ENCODE measurements at regions not wholly inside any gene's neighbourhood (a gene's known extent, or its start where the extent isn't known, plus 50 kb on each side); places are given as distances from the start of the nearest gene placed in this dataset.

GRCh38 chr1:94357661-94358060 is 60.5 kb upstream of the ABCD3 start:
- TF ChIP-seq CTCF (optimal IDR thresholded peaks at IDR 0.05 in 1 of 3, IDR thresholded peaks at IDR 0.05 in 1 of 3, conservative IDR thresholded peaks at IDR 0.05 in 1 of 3; ENCODE audit: extremely low read depth in 1 of 3, insufficient read depth in 2 of 3, low read length in 3 of 3), result no peak
- H3K4me1 ChIP-seq (ENCODE audit: control insufficient read depth, extremely low read depth, insufficient read depth, low read length), result no peaks in the 10 kb centered on the region
- H3K9me3 ChIP-seq (ENCODE audit: control insufficient read depth, low read depth, low read length), result no peaks in the 10 kb centered on the region
- no peaks in the 10 kb centered on the region for H3K79me2 ChIP-seq (ENCODE audit: control insufficient read depth, insufficient read depth, low read length)
- dilution Hi-C loops (cut with MboI; ENCODE audit: extremely low pct_ligation_motif_present, low sequenced_read_pairs), result no loop called here
- no peak overlapping the region for H2AFZ ChIP-seq (ENCODE audit: control insufficient read depth, low read length)
- peaks cover 4% of the 10 kb centered on the region for H3K27me3 ChIP-seq (ENCODE audit: control insufficient read depth, extremely low read depth, insufficient read depth, low read length)
- no peak overlapping the region for H3K9ac ChIP-seq (ENCODE audit: control insufficient read depth, extremely low read depth, insufficient read depth, low read length)
- H3K9me1 ChIP-seq (ENCODE audit: control insufficient read depth, extremely low read depth, insufficient read depth, low read length), result no peaks in the 10 kb centered on the region
- no peak for FAIRE-seq
- H3K27ac ChIP-seq (ENCODE audit: control insufficient read depth, insufficient read depth, low read length), result no peak overlapping the region
- DNase-seq (ENCODE audit: low read depth, low spot score), result no peak
- no peaks in the 10 kb centered on the region for H3K36me3 ChIP-seq (ENCODE audit: control insufficient read depth in 2 of 2, extremely low read depth in 1 of 2, insufficient read depth in 2 of 2, low read length in 2 of 2)
- no peak overlapping the region for H3K4me2 ChIP-seq (ENCODE audit: control insufficient read depth, extremely low read depth, insufficient read depth, low read depth, low read length)
- H4K20me1 ChIP-seq (ENCODE audit: control insufficient read depth, extremely low read depth, insufficient read depth, low read length), result no peaks in the 10 kb centered on the region
- H3K4me3 ChIP-seq (ENCODE audit: control insufficient read depth in 2 of 3, extremely low read depth in 1 of 3, insufficient read depth in 2 of 3, low read depth in 1 of 3, low read length in 3 of 3), result no peak overlapping the region

DNA sequence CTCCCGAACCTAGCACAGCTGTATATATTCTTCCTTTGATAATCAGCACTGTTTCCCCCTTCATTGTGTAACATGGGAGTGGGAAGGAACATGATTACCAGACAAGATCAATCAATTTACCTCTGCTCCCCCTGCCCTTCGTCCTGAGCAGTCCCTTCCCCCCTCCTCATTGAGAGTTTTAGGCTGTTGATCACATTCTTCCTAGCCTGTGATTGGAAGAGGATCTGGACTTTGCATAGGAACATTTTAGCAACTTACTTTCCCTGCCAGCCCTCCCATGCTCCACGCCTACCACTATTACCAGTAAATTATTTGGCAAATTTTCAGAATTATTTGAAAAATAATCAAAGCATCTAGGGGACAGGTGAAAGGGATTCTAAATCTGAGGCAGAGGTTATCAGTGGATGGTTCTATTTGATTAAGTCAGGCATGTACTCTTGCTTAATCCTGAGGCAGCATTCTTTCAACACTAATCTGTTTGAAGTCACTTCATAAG is 62.7 kb upstream of the ABCD3 start:
- H3K9me1 ChIP-seq (ENCODE audit: control insufficient read depth, extremely low read depth, insufficient read depth, low read length), result no peaks in the 10 kb centered on the region
- no peak overlapping the region for H3K4me2 ChIP-seq (ENCODE audit: control insufficient read depth, extremely low read depth, insufficient read depth, low read depth, low read length)
- no peaks in the 10 kb centered on the region for H3K79me2 ChIP-seq (ENCODE audit: control insufficient read depth, insufficient read depth, low read length)
- TF ChIP-seq EZH2 (IDR thresholded peaks at IDR 0.05; ENCODE audit: low read length) (no peak), CTCF (optimal IDR thresholded peaks at IDR 0.05 in 1 of 3, IDR thresholded peaks at IDR 0.05 in 1 of 3, conservative IDR thresholded peaks at IDR 0.05 in 1 of 3; ENCODE audit: extremely low read depth in 1 of 3, insufficient read depth in 2 of 3, low read length in 3 of 3) (no peak)
- dilution Hi-C loops (cut with MboI; ENCODE audit: extremely low pct_ligation_motif_present, low sequenced_read_pairs), result no loop called here
- no peaks in the 10 kb centered on the region for H3K36me3 ChIP-seq (ENCODE audit: control insufficient read depth in 2 of 2, extremely low read depth in 1 of 2, insufficient read depth in 2 of 2, low read length in 2 of 2)
- H2AFZ ChIP-seq (ENCODE audit: control insufficient read depth, low read length), result no peak overlapping the region
- no peaks in the 10 kb centered on the region for H4K20me1 ChIP-seq (ENCODE audit: control insufficient read depth, extremely low read depth, insufficient read depth, low read length)
- no peaks in the 10 kb centered on the region for H3K9me3 ChIP-seq (ENCODE audit: control insufficient read depth, low read depth, low read length)
- FAIRE-seq, result no peak
- no peak overlapping the region for H3K27ac ChIP-seq (ENCODE audit: control insufficient read depth, insufficient read depth, low read length)
- H3K4me3 ChIP-seq (ENCODE audit: control insufficient read depth in 2 of 3, extremely low read depth in 1 of 3, insufficient read depth in 2 of 3, low read depth in 1 of 3, low read length in 3 of 3), result no peak overlapping the region
- no peak for DNase-seq (ENCODE audit: low read depth, low spot score)
- H3K9ac ChIP-seq (ENCODE audit: control insufficient read depth, extremely low read depth, insufficient read depth, low read length), result no peak overlapping the region
- H3K4me1 ChIP-seq (ENCODE audit: control insufficient read depth, extremely low read depth, insufficient read depth, low read length), result no peaks in the 10 kb centered on the region
- H3K27me3 ChIP-seq (ENCODE audit: control insufficient read depth, extremely low read depth, insufficient read depth, low read length), result peaks cover 15% of the 10 kb centered on the region

Data from keratinocyte (primary cell).